ENCODE measurements at regions not wholly inside any gene's neighbourhood (a gene's known extent, or its start where the extent isn't known, plus 50 kb on each side); places are given as distances from the start of the nearest gene placed in this dataset.

- intact Hi-C loops (cut with DNase I): no loop called here
- DNase-seq (ENCODE audit: low spot score): no peak
Measured at GRCh38 chr16:6170022-6170421, 1072.4 kb upstream of the EEF2KMT start.

- intact Hi-C loops (cut with DNase I): no loop called here
- DNase-seq (ENCODE audit: low spot score): no peak
Measured at GRCh38 chr16:6165330-6165979, 1067.9 kb upstream of the EEF2KMT start.

- intact Hi-C loops (cut with DNase I): no loop called here
- DNase-seq (ENCODE audit: low spot score): no peak
Measured at GRCh38 chr16:6160871-6161270, 1063.3 kb upstream of the EEF2KMT start.

- intact Hi-C loops (cut with DNase I): no loop called here
- DNase-seq (ENCODE audit: low spot score): no peak
Measured at GRCh38 chr16:6160303-6160702, 1062.7 kb upstream of the EEF2KMT start.

GRCh38 chr16:6157806-6158205 is 1060.2 kb upstream of the EEF2KMT start:
- intact Hi-C loops (cut with DNase I): no loop called here
- no peak for DNase-seq (ENCODE audit: low spot score)

- no peak for DNase-seq (ENCODE audit: low spot score)
- intact Hi-C loops (cut with DNase I): no loop called here
Measured at GRCh38 chr16:6155271-6155670, 1057.7 kb upstream of the EEF2KMT start.

GRCh38 chr16:6153901-6154300 is 1056.3 kb upstream of the EEF2KMT start:
- DNase-seq (ENCODE audit: low spot score): no peak
- intact Hi-C loops (cut with DNase I): no loop called here

GRCh38 chr16:6149031-6149430 is 1051.4 kb upstream of the EEF2KMT start:
- no peak for DNase-seq (ENCODE audit: low spot score)
- intact Hi-C loops (cut with DNase I): loop anchor here in 1 of 2 donors (5.0 kb wide), 1 partner anchor 153 kb away; no protein-coding TSS in a partner anchor

- intact Hi-C loops (cut with DNase I): loop anchor here in 1 of 2 donors (5.0 kb wide), 1 partner anchor 154 kb away; no protein-coding TSS in a partner anchor
- no peak for DNase-seq (ENCODE audit: low spot score)
Measured at GRCh38 chr16:6148361-6148760, 1050.8 kb upstream of the EEF2KMT start.

- DNase-seq (ENCODE audit: low spot score): no peak
- intact Hi-C loops (cut with DNase I): loop anchor here in 1 of 2 donors (5.0 kb wide), 1 partner anchor 155 kb away; no protein-coding TSS in a partner anchor
Measured at GRCh38 chr16:6146874-6147425, 1049.4 kb upstream of the EEF2KMT start.

- intact Hi-C loops (cut with DNase I): loop anchor here in 1 of 2 donors (5.0 kb wide), 1 partner anchor 156 kb away; no protein-coding TSS in a partner anchor
- no peak for DNase-seq (ENCODE audit: low spot score)
Measured at GRCh38 chr16:6146356-6146755, 1048.8 kb upstream of the EEF2KMT start.

GRCh38 chr16:6144463-6144862 is 1046.9 kb upstream of the EEF2KMT start:
- DNase-seq (ENCODE audit: low spot score): no peak
- intact Hi-C loops (cut with DNase I): no loop called here

GRCh38 chr16:6143020-6143419 is 1045.4 kb upstream of the EEF2KMT start:
- no peak for DNase-seq (ENCODE audit: low spot score)

GRCh38 chr16:6133009-6133557 is 1035.5 kb upstream of the EEF2KMT start:
- DNase-seq (ENCODE audit: low spot score): no peak
- intact Hi-C loops (cut with DNase I): no loop called here

More at GRCh38 chr16:6143020-6143419, 1045.4 kb upstream of the EEF2KMT start:
- intact Hi-C loops (cut with DNase I): no loop called here

- DNase-seq (ENCODE audit: low spot score): no peak
- intact Hi-C loops (cut with DNase I): no loop called here
Measured at GRCh38 chr16:6132121-6132520, 1034.5 kb upstream of the EEF2KMT start.

- intact Hi-C loops (cut with DNase I): no loop called here
Measured at GRCh38 chr16:6131526-6132050, 1034.0 kb upstream of the EEF2KMT start.

GRCh38 chr16:6125483-6126259 is 1028.1 kb upstream of the EEF2KMT start:
- intact Hi-C loops (cut with DNase I): no loop called here
- no peak for DNase-seq (ENCODE audit: low spot score)

More at GRCh38 chr16:6131526-6132050, 1034.0 kb upstream of the EEF2KMT start:
- no peak for DNase-seq (ENCODE audit: low spot score)

GRCh38 chr16:6124136-6124535 is 1026.5 kb upstream of the EEF2KMT start:
- no peak for DNase-seq (ENCODE audit: low spot score)
- intact Hi-C loops (cut with DNase I): no loop called here

- DNase-seq (ENCODE audit: low spot score): no peak
- intact Hi-C loops (cut with DNase I): no loop called here
Measured at GRCh38 chr16:6122401-6122800, 1024.8 kb upstream of the EEF2KMT start.

GRCh38 chr16:6114691-6115090 is 1017.1 kb upstream of the EEF2KMT start:
- intact Hi-C loops (cut with DNase I): no loop called here
- no peak for DNase-seq (ENCODE audit: low spot score)

All from posterior vena cava (tissue), 2 donors.